GM23338 (cell line): ENCODE measurements at regions not wholly inside any gene's neighbourhood (a gene's known extent, or its start where the extent isn't known, plus 50 kb on each side); places are given as distances from the start of the nearest gene placed in this dataset.

Experiments used
- CREB1 ChIP-seq: fragments of 250-450 bp; sonication (Bioruptor Pico); IDR thresholded peaks from 2 replicates; pipeline ENCODE4 v1.5.0; 2020; ENCODE audit warnings: low read depth, mild to moderate bottlenecking, moderate library complexity
- CTCF ChIP-seq, 2 experiments: fragments of 200-600 bp in 1 of 2; sonication (generic) in 1 of 2; conservative IDR thresholded peaks; 2 replicates each; pipeline versions ENCODE4 v1.5.1 to v1.6.1; 2016 to 2017; ENCODE audit warnings: antibody characterized with exemption in 2 of 2, low read depth in 2 of 2, mild to moderate bottlenecking in 2 of 2, moderate library complexity in 1 of 2
- ETS1 ChIP-seq: IDR thresholded peaks from 2 replicates; pipeline ENCODE4 v1.6.1; 2016; ENCODE audit warnings: antibody characterized with exemption
- EZH2 ChIP-seq: fragments of 200-600 bp; sonication (generic); IDR thresholded peaks from one replicate; pipeline ENCODE4 v1.8.0; 2017; ENCODE audit warnings: antibody characterized with exemption, mild to moderate bottlenecking, low read depth; ENCODE audit not compliant: unreplicated experiment
- EZH2phosphoT487 ChIP-seq: fragments of 200-600 bp; sonication (generic); IDR thresholded peaks from one replicate; pipeline ENCODE4 v1.8.1; 2018; ENCODE audit warnings: antibody characterized with exemption; ENCODE audit not compliant: unreplicated experiment
- JUNB ChIP-seq: IDR thresholded peaks from one replicate; pipeline ENCODE4 v1.6.1; 2016; ENCODE audit warnings: antibody characterized with exemption; ENCODE audit not compliant: unreplicated experiment
- NANOG ChIP-seq: IDR thresholded peaks from 2 replicates; pipeline ENCODE4 v1.6.1; 2016; ENCODE audit warnings: antibody characterized with exemption, borderline replicate concordance
- POLR2AphosphoS5 ChIP-seq: IDR thresholded peaks from 2 replicates; pipeline ENCODE4 v1.6.1; 2016; ENCODE audit warnings: antibody characterized with exemption, low read depth
- STAT1 ChIP-seq: IDR thresholded peaks from one replicate; pipeline ENCODE4 v1.6.1; 2016; ENCODE audit warnings: antibody characterized with exemption; ENCODE audit not compliant: unreplicated experiment
- ZNF114 ChIP-seq: fragments of 250-450 bp; sonication (Bioruptor Pico); IDR thresholded peaks from 2 replicates; pipeline ENCODE4 v1.5.0; 2020; ENCODE audit warnings: mild to moderate bottlenecking, moderate library complexity
- TF ChIP-seq, protein P1 (sequence below): IDR thresholded peaks from one replicate; pipeline ENCODE4 v1.6.1; 2018; ENCODE audit warnings: antibody characterized with exemption; ENCODE audit not compliant: unreplicated experiment

GRCh38 chr4:71181332-71181731, 157.5 kb upstream of the SLC4A4 start:
- TF ChIP-seq ETS1, result no peak
- TF ChIP-seq EZH2phosphoT487, result no peak
- TF ChIP-seq POLR2AphosphoS5, result no peak
- TF ChIP-seq CTCF (conservative IDR thresholded peaks at IDR 0.05; ENCODE audit: low read depth in 2 of 2), result no peak
- no peak for TF ChIP-seq ZNF114 (CRISPR knock-in tag)
- TF ChIP-seq, protein P1, sequence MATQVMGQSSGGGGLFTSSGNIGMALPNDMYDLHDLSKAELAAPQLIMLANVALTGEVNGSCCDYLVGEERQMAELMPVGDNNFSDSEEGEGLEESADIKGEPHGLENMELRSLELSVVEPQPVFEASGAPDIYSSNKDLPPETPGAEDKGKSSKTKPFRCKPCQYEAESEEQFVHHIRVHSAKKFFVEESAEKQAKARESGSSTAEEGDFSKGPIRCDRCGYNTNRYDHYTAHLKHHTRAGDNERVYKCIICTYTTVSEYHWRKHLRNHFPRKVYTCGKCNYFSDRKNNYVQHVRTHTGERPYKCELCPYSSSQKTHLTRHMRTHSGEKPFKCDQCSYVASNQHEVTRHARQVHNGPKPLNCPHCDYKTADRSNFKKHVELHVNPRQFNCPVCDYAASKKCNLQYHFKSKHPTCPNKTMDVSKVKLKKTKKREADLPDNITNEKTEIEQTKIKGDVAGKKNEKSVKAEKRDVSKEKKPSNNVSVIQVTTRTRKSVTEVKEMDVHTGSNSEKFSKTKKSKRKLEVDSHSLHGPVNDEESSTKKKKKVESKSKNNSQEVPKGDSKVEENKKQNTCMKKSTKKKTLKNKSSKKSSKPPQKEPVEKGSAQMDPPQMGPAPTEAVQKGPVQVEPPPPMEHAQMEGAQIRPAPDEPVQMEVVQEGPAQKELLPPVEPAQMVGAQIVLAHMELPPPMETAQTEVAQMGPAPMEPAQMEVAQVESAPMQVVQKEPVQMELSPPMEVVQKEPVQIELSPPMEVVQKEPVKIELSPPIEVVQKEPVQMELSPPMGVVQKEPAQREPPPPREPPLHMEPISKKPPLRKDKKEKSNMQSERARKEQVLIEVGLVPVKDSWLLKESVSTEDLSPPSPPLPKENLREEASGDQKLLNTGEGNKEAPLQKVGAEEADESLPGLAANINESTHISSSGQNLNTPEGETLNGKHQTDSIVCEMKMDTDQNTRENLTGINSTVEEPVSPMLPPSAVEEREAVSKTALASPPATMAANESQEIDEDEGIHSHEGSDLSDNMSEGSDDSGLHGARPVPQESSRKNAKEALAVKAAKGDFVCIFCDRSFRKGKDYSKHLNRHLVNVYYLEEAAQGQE, result no peak
- no peak for TF ChIP-seq EZH2
- TF ChIP-seq JUNB, result no peak
- TF ChIP-seq CREB1 (CRISPR knock-in tag), result no peak
- no peak for TF ChIP-seq STAT1
- no peak for TF ChIP-seq NANOG
